DND-41 (cell line): ENCODE measurements at regions not wholly inside any gene's neighbourhood (a gene's known extent, or its start where the extent isn't known, plus 50 kb on each side); places are given as distances from the start of the nearest gene placed in this dataset.

Source experiments
- CTCF ChIP-seq: IDR thresholded peaks from 2 replicates; pipeline ENCODE4 v1.5.1; 2012; ENCODE audit warnings: borderline replicate concordance, low read length, moderate library complexity, mild to moderate bottlenecking; ENCODE audit not compliant: poor library complexity, severe bottlenecking; ENCODE audit errors: extremely low read depth
- EZH2 ChIP-seq: IDR thresholded peaks from 3 replicates; pipeline ENCODE4 v1.6.1; 2012; ENCODE audit warnings: borderline replicate concordance, low read depth, mild to moderate bottlenecking, moderate library complexity, low read length, inconsistent platforms; ENCODE audit not compliant: severe bottlenecking

DNA sequence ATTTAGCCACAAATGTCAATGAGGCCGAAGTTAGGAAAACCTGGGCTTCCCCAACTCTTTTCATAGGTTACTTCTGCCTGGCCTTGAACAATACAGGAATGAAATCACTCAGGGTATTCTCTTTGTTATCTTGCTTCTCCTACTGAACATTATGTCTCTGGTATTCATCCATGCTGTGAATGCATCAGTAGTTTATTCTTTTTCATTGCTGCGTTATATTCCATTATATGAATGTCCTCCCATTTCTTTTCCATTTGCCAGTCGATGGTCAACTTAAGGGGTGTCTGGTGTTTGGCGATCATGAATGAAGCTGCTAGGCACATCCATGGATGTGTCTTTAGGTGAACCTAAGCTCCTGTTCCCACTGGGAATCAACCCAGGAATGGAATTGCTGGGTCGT, 128.3 kb downstream of the CRLF3 start:
- no peak for TF ChIP-seq CTCF
- TF ChIP-seq EZH2, result no peak
